ENCODE measurements at regions not wholly inside any gene's neighbourhood (a gene's known extent, or its start where the extent isn't known, plus 50 kb on each side); places are given as distances from the start of the nearest gene placed in this dataset.
A peak's percentile ranks its signal among the peaks of the same experiment; 100 is the strongest.

GRCh38 chr5:45057564-45057963, 248.8 kb downstream of the MRPS30 start (continued):
- TF ChIP-seq ARID4B (CRISPR knock-in tag; IDR thresholded peaks at IDR 0.05; ENCODE audit: borderline replicate concordance), result no peak

GRCh38 chr5:45060724-45061123, 252.0 kb downstream of the MRPS30 start:
- TF ChIP-seq TEAD1 (CRISPR knock-in tag; IDR thresholded peaks at IDR 0.05) (0 out of 2 replicates have a peak, but pooled peaks have one; percentile 32), ATF2 (CRISPR knock-in tag; IDR thresholded peaks at IDR 0.05; ENCODE audit: borderline replicate concordance, low read depth) (no peak), CDX4 (CRISPR knock-in tag; IDR thresholded peaks at IDR 0.05; ENCODE audit: borderline replicate concordance) (no peak), MYBL2 (CRISPR knock-in tag; IDR thresholded peaks at IDR 0.05) (no peak)
- Mint-ChIP-seq H3K27me3 (ENCODE audit: low read depth) (no peaks in the 10 kb centered on the region), H3K4me1 (peaks cover 53% of the 10 kb centered on the region), H3K4me3 (peak overlapping the region; percentile 8; the same call in 1 of the 2 replicates), H3K9me3 (no peaks in the 10 kb centered on the region), H3K36me3 (no peaks in the 10 kb centered on the region), H3K27ac (peak overlapping the region; percentile 99)
- ChIA-PET POLR2A (no interaction called here), CTCF (no interaction called here)
- ATAC-seq, result peak; percentile 74
- DNase-seq (ENCODE audit: low spot score), result no peak

- Mint-ChIP-seq H3K27ac (peak overlapping the region; percentile 99), H3K36me3 (no peaks in the 10 kb centered on the region), H3K4me3 (no peak overlapping the region), H3K4me1 (peaks cover 46% of the 10 kb centered on the region), H3K9me3 (no peaks in the 10 kb centered on the region), H3K27me3 (ENCODE audit: low read depth) (no peaks in the 10 kb centered on the region)
- ChIA-PET CTCF (interaction anchor here (1.1 kb wide), 1 partner anchor 459 kb away, joined by 4 read pairs; no protein-coding TSS in a partner anchor), POLR2A (no interaction called here)
- ATAC-seq (no peak), DNase-seq (ENCODE audit: low spot score) (no peak)
- TF ChIP-seq CREB1 (CRISPR knock-in tag; IDR thresholded peaks at IDR 0.05) (no peak), HMGA2 (CRISPR knock-in tag; IDR thresholded peaks at IDR 0.05) (no peak), FOXP4 (CRISPR knock-in tag; IDR thresholded peaks at IDR 0.05) (no peak), AFF4 (CRISPR knock-in tag; IDR thresholded peaks at IDR 0.05; ENCODE audit: borderline replicate concordance) (no peak)
Measured at GRCh38 chr5:45062044-45062443, 253.3 kb downstream of the MRPS30 start.

Measured in WTC11 (cell line).